GM21360 (cell line): ENCODE measurements at regions not wholly inside any gene's neighbourhood (a gene's known extent, or its start where the extent isn't known, plus 50 kb on each side); places are given as distances from the start of the nearest gene placed in this dataset.
"Not testable (repeated sequence)": the region's sequence is repeated elsewhere in the genome, so short reads cannot be mapped to it uniquely, and the experiment has no call there.

Experiments used
- ATAC-seq: cut with Tn5 transposase; IDR thresholded peaks from one replicate; pipeline ENCODE4 v1.9.1; 2021; ENCODE audit warnings: mild to moderate bottlenecking, moderate library complexity; ENCODE audit not compliant: unreplicated experiment

DNA sequence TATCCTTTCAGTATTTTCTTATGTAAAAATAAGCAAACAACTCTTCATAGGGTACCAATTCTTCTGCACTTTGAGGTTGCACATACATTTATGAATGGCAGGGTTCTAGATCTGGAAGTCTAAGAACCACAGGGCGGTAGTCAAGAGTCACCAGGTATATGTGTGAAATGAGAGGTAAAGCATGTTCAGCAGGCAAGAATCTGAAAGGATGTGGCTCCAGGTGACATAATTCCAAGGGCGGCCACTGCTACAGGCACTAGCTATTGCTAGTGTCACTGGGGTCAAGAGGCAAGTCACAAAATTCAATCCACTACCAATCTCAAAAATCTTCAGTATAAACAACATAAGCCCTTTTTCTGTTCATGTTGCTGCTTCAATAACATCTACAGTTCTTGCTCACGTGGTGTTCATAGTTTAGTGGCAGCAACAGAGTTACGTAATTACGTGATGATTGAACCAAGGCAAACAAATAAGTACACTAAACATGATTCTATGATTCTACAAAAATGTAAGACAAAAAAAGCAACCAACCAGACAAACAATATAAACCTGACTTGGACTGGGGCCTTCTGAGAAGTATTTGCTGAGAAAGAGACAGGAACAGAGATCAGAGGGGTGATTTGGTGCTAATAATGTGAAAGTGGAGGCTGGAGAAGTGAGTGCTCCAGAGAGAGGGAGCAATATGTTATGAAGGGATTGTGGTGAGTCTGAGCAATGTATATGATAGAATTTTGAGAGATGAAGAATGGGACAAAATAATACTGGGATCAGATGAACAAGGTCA is 101.7 kb downstream of the NAA11 start:
- ATAC-seq: no peak

DNA sequence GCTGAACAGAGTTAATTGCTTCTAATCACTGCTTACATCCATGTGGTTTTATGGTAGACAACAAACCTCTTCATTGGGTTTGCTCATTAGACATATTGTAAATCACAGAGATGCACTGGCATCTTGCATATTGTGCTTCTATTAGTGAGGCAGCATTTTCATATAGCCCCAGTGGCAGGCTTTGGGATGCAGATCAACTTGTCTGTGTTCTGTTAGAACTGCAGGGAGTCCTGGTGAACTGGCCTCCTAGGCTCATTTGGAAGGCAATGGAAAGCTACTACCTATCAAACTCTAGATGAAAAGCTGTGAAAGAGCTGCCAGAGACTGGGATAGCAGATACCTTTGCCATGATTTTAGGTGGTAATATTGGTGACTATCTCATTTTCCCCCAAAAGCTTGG is 108.8 kb downstream of the NAA11 start:
- ATAC-seq: no peak

GRCh38 chr4:79213702-79214101 is 112.2 kb downstream of the NAA11 start:
- no peak for ATAC-seq

DNA sequence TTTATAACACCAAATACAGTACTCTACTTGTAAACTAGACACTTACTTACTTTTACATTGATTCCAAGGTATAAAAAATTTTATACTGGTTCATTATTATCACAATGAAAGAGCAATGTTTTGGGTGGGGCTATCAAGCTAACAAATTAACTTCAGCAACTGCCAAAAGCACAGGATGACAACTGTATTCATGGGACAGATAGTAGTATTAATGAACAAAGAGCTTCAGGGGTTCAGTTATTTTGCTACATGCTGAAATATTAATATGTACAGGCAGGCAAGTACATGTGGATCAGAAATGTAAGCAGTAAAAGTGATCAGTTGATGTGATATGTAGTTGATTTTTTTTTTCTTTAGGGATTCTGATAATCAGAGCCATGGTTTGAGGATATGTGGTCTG is 112.9 kb downstream of the NAA11 start:
- ATAC-seq: no peak

DNA sequence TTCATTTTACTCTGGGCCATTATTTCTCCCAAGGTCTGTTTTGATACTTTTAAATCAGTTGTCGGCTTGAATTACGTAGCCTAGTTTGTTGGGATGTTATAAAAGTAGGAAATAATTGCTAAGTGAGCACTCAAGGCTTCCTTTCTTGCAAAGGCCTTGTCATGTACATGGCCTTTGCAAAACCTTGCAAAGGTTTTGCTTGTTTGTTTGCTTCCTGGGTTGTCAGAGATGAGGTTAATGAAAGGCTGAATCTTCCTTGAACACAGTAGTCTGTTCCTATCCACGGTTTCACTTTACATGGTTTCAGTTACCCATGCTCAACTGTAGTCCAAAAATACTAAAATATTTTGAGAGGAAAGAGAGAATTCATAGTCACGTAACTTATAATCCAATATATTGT is 113.5 kb downstream of the NAA11 start:
- no peak for ATAC-seq

GRCh38 chr4:79211490-79211889 is 114.4 kb downstream of the NAA11 start:
- ATAC-seq: no peak

- ATAC-seq: no peak
Measured at GRCh38 chr4:79210636-79211049, 115.2 kb downstream of the NAA11 start.

- ATAC-seq: no peak
Measured at GRCh38 chr4:79209822-79210635, 115.8 kb downstream of the NAA11 start.

DNA sequence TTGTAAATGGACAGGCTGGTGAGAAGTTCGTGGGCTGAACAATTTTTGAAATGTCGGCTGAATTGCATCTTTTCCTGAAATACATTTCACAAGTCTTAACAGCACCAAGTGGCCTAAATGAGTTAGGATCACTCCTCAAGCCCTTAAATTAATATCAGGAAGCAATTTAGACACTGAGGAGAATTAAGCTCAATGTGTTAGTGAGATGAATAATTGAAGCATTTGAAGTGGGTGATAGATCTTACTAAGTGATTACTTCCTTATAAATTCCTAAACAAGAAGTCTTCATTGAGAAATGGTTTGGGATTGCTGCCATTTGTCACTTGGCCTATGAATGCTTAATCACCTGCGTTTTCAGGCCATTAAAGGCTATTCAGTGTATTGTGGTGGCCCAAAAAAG is 116.8 kb downstream of the NAA11 start:
- no peak for ATAC-seq

DNA sequence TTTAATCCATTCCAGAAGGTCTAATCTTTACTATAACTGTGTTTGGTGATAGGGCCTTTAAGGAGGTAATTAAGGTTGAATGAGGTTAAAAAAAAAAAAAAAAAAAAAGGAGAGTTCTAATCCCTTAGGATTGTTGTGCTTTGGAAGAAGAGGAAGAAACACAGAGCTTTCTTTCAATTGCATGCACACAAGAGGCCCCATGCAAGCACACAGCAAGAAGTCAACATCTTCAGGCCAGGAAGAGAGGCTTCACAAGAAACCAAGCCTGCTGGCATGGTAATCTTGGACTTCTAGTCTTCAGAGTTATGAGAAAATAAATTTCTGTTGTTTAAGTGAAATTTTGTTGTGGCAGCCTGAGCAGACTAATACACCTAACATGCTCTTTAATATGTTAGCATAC is 118.6 kb downstream of the NAA11 start:
- no peak for ATAC-seq

- no peak for ATAC-seq
Measured at GRCh38 chr4:79206660-79207059, 119.2 kb downstream of the NAA11 start.

GRCh38 chr4:79205121-79205520 is 120.7 kb downstream of the NAA11 start:
- no peak for ATAC-seq

- no peak for ATAC-seq
Measured at GRCh38 chr4:79201971-79202370, 123.9 kb downstream of the NAA11 start.

DNA sequence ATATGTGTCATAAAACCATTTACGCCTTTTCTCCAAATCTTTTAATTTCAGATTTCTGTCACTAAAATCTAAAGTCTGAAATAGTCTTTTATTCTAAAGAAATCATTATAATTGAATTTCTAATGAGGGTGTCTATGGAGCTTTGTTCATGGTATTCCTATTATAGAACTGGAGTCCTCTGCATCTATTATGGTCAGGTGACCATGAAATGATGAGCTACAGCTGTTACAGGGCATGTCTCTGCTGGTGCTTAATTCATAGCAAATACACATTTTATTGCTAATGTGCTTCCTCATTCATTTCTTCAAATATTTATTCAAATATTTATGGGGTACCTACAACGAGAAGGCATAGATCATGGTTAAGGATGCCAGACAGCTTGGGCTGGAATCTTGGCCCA is 126.1 kb downstream of the NAA11 start:
- no peak for ATAC-seq

DNA sequence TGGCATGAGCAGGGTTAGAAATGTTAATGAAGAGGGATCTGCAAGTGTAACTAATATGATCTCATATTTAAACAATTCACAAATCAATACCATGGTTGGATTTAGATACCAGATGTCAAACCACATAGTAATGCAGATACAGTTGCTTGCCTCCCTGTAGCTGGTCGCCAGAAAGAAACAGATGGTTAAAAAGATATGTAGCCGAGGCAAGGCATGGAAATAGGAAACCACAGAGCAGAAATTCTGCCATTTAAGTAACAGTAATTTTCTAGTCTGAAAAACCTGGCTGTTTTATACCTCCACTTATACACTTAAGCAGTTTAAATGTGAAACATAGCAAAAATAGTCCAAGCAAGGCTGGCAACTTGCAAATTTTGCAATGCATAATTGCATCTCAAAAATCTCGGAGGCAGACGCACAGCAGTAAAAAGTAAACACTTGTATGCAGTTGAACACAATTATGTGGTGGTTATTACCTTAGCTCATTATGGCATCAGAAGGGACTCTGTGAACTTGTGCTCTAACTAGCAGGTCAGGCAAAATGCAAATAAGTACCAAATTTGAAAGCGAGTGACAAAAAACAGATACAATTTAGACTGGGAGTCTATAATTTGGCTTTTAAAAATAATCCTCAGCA is 126.8 kb downstream of the NAA11 start:
- no peak for ATAC-seq

DNA sequence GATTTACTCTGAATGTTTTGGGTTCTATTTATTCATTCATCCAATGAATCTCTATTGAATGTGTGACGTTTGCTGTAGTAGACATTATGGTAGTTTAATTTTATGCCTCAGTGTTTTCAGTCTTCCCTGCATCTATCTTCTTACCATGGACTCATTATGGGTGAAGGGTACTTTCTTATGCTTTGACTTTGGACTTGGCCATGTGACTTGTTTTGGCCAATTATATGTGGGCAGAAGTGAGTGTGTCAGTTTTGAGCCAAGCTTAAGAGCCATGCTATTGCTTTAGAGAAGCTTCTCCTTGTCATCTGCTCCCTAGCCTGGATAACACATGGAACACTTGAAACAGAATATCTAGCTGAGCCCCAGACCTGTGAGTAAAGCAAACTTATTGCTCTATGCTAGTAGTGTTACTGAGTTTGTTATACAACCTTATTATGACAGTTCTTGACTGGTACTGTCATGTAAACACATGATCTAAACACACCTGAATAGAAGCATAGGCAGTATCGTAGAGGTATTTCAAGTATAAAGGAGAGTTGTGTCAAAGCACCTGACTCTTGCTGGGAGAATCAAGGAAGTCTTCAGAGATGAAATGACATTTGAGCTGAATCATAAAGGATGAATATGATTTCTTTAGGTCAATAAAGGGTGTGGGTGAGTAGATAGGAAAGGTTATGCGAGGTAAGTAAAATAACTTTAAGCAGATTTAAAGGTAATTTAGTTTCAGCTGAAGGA is 128.4 kb downstream of the NAA11 start:
- ATAC-seq: no peak

GRCh38 chr4:79191292-79191691 is 134.6 kb downstream of the NAA11 start:
- not testable (repeated sequence) for ATAC-seq

DNA sequence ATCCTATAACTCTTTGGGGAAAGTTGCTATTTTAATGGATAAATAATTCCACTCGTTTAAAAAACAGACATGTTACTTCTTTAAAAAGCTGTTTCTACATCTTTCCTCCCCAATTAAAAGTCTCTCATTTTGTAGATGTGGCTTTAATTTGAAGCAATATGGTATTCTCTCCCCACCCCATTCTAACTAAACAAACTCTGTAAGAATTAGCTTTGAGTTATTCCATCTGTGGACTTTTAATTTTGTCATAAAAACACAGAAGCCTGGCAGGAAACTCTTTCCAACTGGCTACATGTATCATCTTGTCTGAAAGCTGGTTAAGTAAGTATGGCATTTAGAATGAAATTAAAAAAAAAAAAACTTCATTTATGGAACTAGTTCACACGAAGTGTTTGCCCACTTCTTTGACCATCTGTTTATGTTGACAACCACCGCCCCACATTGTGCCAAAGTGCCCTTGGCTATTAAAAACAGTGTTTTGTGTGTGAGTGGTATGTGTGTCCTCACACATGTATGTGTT is 140.3 kb downstream of the NAA11 start:
- no peak for ATAC-seq

DNA sequence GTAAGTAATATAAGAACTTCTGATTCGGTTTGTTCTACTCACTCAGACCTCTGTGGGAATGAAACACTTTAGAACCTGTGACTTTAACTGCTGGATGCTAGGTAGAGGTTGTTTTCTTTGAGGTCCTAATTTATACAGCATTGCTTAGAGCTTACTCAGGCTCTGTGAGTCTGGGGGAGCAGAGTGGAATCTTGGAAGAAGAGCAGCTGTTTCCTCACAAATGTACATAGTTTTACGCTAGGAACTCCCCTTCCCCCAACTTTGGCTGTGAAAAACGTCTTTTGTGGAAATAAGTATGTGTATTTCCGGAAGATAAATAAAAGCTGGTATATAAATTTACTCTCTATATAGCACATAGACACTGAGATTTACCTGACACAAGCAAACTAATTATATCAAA is 141.4 kb downstream of the NAA11 start:
- ATAC-seq: no peak

DNA sequence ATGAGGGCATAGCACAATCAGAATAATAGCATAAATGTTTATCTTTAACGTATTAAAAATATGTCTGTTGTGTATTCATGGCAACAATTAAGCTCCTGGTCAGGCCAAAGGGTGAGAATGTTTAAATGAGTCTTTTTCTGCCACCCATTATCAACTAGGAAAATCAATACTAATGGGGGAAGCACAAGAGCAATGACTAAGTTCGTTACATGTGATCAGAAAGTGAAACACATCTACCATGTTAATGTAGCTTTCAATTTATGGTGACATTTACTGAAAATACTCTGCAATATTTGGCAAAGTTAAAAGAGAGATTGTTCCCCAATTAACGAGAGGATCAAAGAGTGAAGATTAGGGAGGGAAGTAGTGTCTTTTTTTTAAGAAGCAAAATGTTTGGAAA is 143.7 kb downstream of the NAA11 start:
- peak; percentile 66 for ATAC-seq

DNA sequence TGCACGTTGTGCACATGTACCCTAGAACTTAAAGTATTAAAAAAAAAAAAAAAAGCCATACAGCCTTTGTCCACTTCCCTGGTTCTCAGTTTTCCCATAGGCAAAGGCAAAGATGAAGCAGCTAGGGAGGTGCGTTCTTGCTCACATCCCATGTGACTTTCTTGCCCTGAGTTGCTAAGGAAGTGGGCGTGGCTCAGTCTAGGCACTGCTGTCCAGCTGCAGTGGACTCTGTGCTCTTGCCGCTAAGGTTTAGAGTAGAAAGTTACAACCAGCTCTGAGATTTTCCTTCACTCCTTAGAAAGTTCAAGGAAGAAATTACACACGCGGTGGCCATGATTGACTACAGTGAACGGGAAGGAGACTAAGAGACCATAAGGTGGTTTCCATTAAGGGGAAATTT is 144.7 kb downstream of the NAA11 start:
- ATAC-seq: no peak
